H9 (cell line): ENCODE measurements at regions not wholly inside any gene's neighbourhood (a gene's known extent, or its start where the extent isn't known, plus 50 kb on each side); places are given as distances from the start of the nearest gene placed in this dataset.

ENCODE experiments used
- DNase-seq: peaks from one replicate; pipeline ENCODE4 v3.0.0-alpha.2; 2017
- H2AFZ ChIP-seq: one replicate; pipeline ENCODE4 v1.6.1; 2013; ENCODE audit warnings: mild to moderate bottlenecking, low read length, control low read depth, moderate library complexity
- H2AK5ac ChIP-seq: 2 replicates; pipeline ENCODE4 v1.6.1; 2013; ENCODE audit warnings: low read length, control low read depth, mixed read lengths; ENCODE audit not compliant: insufficient read length
- H2BK120ac ChIP-seq: one replicate; pipeline ENCODE4 v1.6.1; 2013; ENCODE audit warnings: low read depth, mild to moderate bottlenecking, low read length, control low read depth, inconsistent platforms; ENCODE audit not compliant: poor library complexity, severe bottlenecking
- H2BK12ac ChIP-seq: 2 replicates; pipeline ENCODE4 v1.6.1; 2013; ENCODE audit warnings: low read length, control low read depth, mixed read lengths, low read depth; ENCODE audit not compliant: insufficient read length
- H2BK15ac ChIP-seq: 2 replicates; pipeline ENCODE4 v1.6.1; 2013; ENCODE audit warnings: low read depth, low read length, control low read depth
- H2BK20ac ChIP-seq: one replicate; pipeline ENCODE4 v1.6.1; 2013; ENCODE audit warnings: low read depth, mild to moderate bottlenecking, low read length, control low read depth, inconsistent platforms; ENCODE audit not compliant: poor library complexity, severe bottlenecking
- H2BK5ac ChIP-seq: 2 replicates; pipeline ENCODE4 v1.6.1; 2013; ENCODE audit warnings: low read length, control low read depth, mixed read lengths; ENCODE audit not compliant: insufficient read length
- H3K14ac ChIP-seq: 2 replicates; pipeline ENCODE4 v1.6.1; 2013; ENCODE audit warnings: low read length, control low read depth; ENCODE audit not compliant: insufficient read depth
- H3K18ac ChIP-seq: 2 replicates; pipeline ENCODE4 v1.6.1; 2013; ENCODE audit warnings: low read depth, mild to moderate bottlenecking, mixed read lengths, low read length, control low read depth; ENCODE audit not compliant: insufficient read length
- H3K23ac ChIP-seq: 2 replicates; pipeline ENCODE4 v1.6.1; 2013; ENCODE audit warnings: low read length, control low read depth, mixed read lengths, low read depth; ENCODE audit not compliant: insufficient read length
- H3K23me2 ChIP-seq: 2 replicates; pipeline ENCODE4 v1.6.1; 2013; ENCODE audit warnings: low read depth, mild to moderate bottlenecking, mixed read lengths, low read length, control low read depth; ENCODE audit not compliant: insufficient read length, poor library complexity, severe bottlenecking
- H3K27ac ChIP-seq: 2 replicates; pipeline ENCODE4 v1.5.1; 2013; ENCODE audit warnings: low read length, control low read depth, mixed read lengths, low read depth; ENCODE audit not compliant: insufficient read length
- H3K27me3 ChIP-seq: 2 replicates; pipeline ENCODE4 v1.6.1; 2013; ENCODE audit warnings: low read length, control low read depth, inconsistent platforms; ENCODE audit not compliant: insufficient read depth
- H3K4ac ChIP-seq: 2 replicates; pipeline ENCODE4 v1.6.1; 2013; ENCODE audit warnings: low read depth, mild to moderate bottlenecking, control low read depth, inconsistent platforms, low read length, moderate library complexity
- H3K4me1 ChIP-seq: 2 replicates; pipeline ENCODE4 v1.6.1; 2013; ENCODE audit warnings: low read length, control low read depth, inconsistent platforms; ENCODE audit not compliant: insufficient read depth
- H3K4me2 ChIP-seq: 2 replicates; pipeline ENCODE4 v1.6.1; 2013; ENCODE audit warnings: low read length, control low read depth, mixed read lengths; ENCODE audit not compliant: insufficient read length, insufficient read depth
- H3K56ac ChIP-seq: 2 replicates; pipeline ENCODE4 v1.6.1; 2013; ENCODE audit warnings: low read depth, mild to moderate bottlenecking, mixed read lengths, low read length, control low read depth; ENCODE audit not compliant: insufficient read length
- H3K79me1 ChIP-seq: 2 replicates; pipeline ENCODE4 v1.6.1; 2013; ENCODE audit warnings: low read depth, mild to moderate bottlenecking, moderate library complexity, low read length, control low read depth, inconsistent platforms; ENCODE audit not compliant: insufficient read depth, poor library complexity, severe bottlenecking
- H3K79me2 ChIP-seq: 2 replicates; pipeline ENCODE4 v1.6.1; 2013; ENCODE audit warnings: low read length, control low read depth, inconsistent platforms; ENCODE audit not compliant: insufficient read depth
- H3K9ac ChIP-seq: 2 replicates; pipeline ENCODE4 v1.6.1; 2013; ENCODE audit warnings: low read length, control low read depth, mixed read lengths; ENCODE audit not compliant: insufficient read length; ENCODE audit errors: extremely low read depth
- H3K9me3 ChIP-seq: one replicate; pipeline ENCODE4 v1.6.1; 2013; ENCODE audit warnings: low read depth, low read length, inconsistent platforms; ENCODE audit not compliant: control insufficient read depth
- H3T11ph ChIP-seq: one replicate; pipeline ENCODE4 v1.6.1; 2013; ENCODE audit warnings: mild to moderate bottlenecking, low read length, control low read depth, inconsistent platforms
- H4K20me1 ChIP-seq: one replicate; pipeline ENCODE4 v1.6.1; 2013; ENCODE audit not compliant: control insufficient read depth, insufficient read length, insufficient read depth
- H4K5ac ChIP-seq: 2 replicates; pipeline ENCODE4 v1.6.1; 2013; ENCODE audit warnings: low read depth, mild to moderate bottlenecking, mixed read lengths, low read length, control low read depth; ENCODE audit not compliant: insufficient read length
- H4K8ac ChIP-seq: replicated peaks from 2 replicates; pipeline ENCODE4 v1.6.1; 2013; ENCODE audit warnings: low read length, control low read depth, mixed read lengths, low read depth; ENCODE audit not compliant: insufficient read length
- H4K91ac ChIP-seq: 2 replicates; pipeline ENCODE4 v1.6.1; 2013; ENCODE audit warnings: low read depth, mild to moderate bottlenecking, moderate library complexity, mixed read lengths, low read length, control low read depth; ENCODE audit not compliant: insufficient read length
- H3K27ac Mint-ChIP-seq, 3 experiments: 2 replicates in 2 of 3; 3 replicates in 1 of 3; pipeline ENCODE4 v1.8.0; 2020 to 2021; ENCODE audit warnings: mixed read lengths in 3 of 3, mild to moderate bottlenecking in 1 of 3, moderate library complexity in 1 of 3
- H3K27me3 Mint-ChIP-seq: 2 replicates; pipeline ENCODE4 v1.8.0; 2021; ENCODE audit warnings: low read depth, mild to moderate bottlenecking, moderate library complexity, mixed read lengths
- H3K36me3 Mint-ChIP-seq, 3 experiments: 2 replicates in 2 of 3; 3 replicates in 1 of 3; pipeline ENCODE4 v1.8.0; 2020 to 2021; ENCODE audit warnings: low read depth in 3 of 3, mixed read lengths in 3 of 3; ENCODE audit not compliant: insufficient read depth in 1 of 3
- H3K4me1 Mint-ChIP-seq, 2 experiments: 2 replicates each; pipeline ENCODE4 v1.8.0; 2020; ENCODE audit warnings: mixed read lengths in 2 of 2
- H3K4me3 Mint-ChIP-seq, 2 experiments: 2 replicates in 1 of 2; 3 replicates in 1 of 2; pipeline ENCODE4 v1.8.0; 2020 to 2021; ENCODE audit warnings: mild to moderate bottlenecking in 2 of 2, mixed read lengths in 2 of 2, moderate library complexity in 1 of 2
- H3K9me3 Mint-ChIP-seq, 2 experiments: 2 replicates in 1 of 2; 3 replicates in 1 of 2; pipeline ENCODE4 v1.8.0; 2020; ENCODE audit warnings: mild to moderate bottlenecking in 2 of 2, mixed read lengths in 2 of 2, moderate library complexity in 1 of 2
- CTCF ChIP-seq: fragments of 200-600 bp; sonication (generic); conservative IDR thresholded peaks from 3 replicates; pipeline ENCODE4 v1.8.0; 2021; ENCODE audit warnings: antibody characterized with exemption, mild to moderate bottlenecking
- WGBS: extraction: QIAGEN DNeasy Blood & Tissue Kit; methylation state at CpG from one replicate; pipeline ENCODE4 v1.1.7; 2013; ENCODE audit warnings: missing lambda C conversion rate, low lambda C conversion rate, mixed read lengths; ENCODE audit not compliant: insufficient read length; ENCODE audit errors: extremely low coverage; 5-methylcytosine and 5-hydroxymethylcytosine counted together

GRCh38 chr1:207203541-207203940 lies 99.5 kb downstream of the C4BPA start:
- Histone ChIP-seq H3K4me2 (no peak overlapping the region), H4K8ac (no peak overlapping the region), H3K9me3 (no peaks in the 10 kb centered on the region), H2BK12ac (no peak overlapping the region), H3T11ph (no peak overlapping the region), H3K79me2 (no peaks in the 10 kb centered on the region), H3K4me1 (no peaks in the 10 kb centered on the region), H3K23me2 (no peaks in the 10 kb centered on the region), H3K27me3 (no peaks in the 10 kb centered on the region), H3K56ac (no peak overlapping the region), H2AFZ (no peak overlapping the region), H2BK5ac (no peak overlapping the region), H3K79me1 (no peaks in the 10 kb centered on the region), H2BK20ac (no peak overlapping the region), H3K18ac (no peak overlapping the region), H3K14ac (no peak overlapping the region), H2AK5ac (no peak overlapping the region), H2BK15ac (no peak overlapping the region), H4K20me1 (no peaks in the 10 kb centered on the region), H3K23ac (no peak overlapping the region), H4K5ac (no peak overlapping the region), H3K9ac (no peak overlapping the region), H3K4ac (no peak overlapping the region), H4K91ac (no peak overlapping the region), H2BK120ac (no peak overlapping the region), H3K27ac (no peak overlapping the region)
- Mint-ChIP-seq H3K4me3 (no peak overlapping the region), H3K9me3 (peaks cover 26 to 30% of the 10 kb centered on the region in 2 experiments), H3K36me3 (peaks cover 5 to 13% (median 10%) of the 10 kb centered on the region in 3 experiments; a peak in 6 of 7 replicates), H3K27me3 (peaks cover 8% of the 10 kb centered on the region), H3K27ac (no peak overlapping the region), H3K4me1 (no peaks in the 10 kb centered on the region)
- no peak for DNase-seq
- no CpG with 5 or more reads among the region's 1 CpG for WGBS
- TF ChIP-seq CTCF = no peak
